ENCODE measurements at regions not wholly inside any gene's neighbourhood (a gene's known extent, or its start where the extent isn't known, plus 50 kb on each side); places are given as distances from the start of the nearest gene placed in this dataset.

DNA sequence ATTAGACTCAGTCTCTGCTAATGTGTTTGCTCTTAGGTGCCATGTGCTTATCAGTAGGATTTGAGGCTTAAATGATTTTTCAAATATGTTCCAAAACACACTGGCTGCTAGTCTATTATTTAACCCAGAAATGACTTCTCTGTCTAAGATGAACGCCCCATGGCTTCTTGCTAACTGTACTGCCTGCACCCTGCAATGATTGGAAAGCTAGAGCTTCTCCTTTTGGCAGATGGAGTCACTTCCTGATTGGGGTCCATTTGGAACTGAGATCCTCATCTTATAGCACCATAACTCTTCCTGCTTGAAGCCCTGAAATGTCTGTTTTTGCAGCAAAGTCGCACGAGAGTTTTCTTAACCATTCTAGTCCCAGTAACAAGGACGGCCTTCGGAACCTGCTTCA is 186.5 kb upstream of the ADO start:
- H3K27me3 ChIP-seq (ENCODE audit: control insufficient read depth, insufficient read depth, low read length), result no peaks in the 10 kb centered on the region
- H3K4me3 ChIP-seq (ENCODE audit: low read length), result no peak overlapping the region
- Mint-ChIP-seq H3K9me3 (no peaks in the 10 kb centered on the region), H3K4me1 (peaks cover 36 to 53% of the 10 kb centered on the region in 2 donors), H3K27ac (no peak overlapping the region), H3K27me3 (ENCODE audit: low read depth in 2 of 2) (peaks cover 0 to 2% of the 10 kb centered on the region in 2 donors), H3K4me3 (no peak overlapping the region), H3K36me3 (no peaks in the 10 kb centered on the region)
- ATAC-seq (no peak), DNase-seq (no peak)
- peaks cover 38% of the 10 kb centered on the region for H3K4me1 ChIP-seq (ENCODE audit: control insufficient read depth, insufficient read depth, low read length)
- H3K36me3 ChIP-seq (ENCODE audit: control insufficient read depth, insufficient read depth, low read length), result no peaks in the 10 kb centered on the region
- H3K27ac ChIP-seq (ENCODE audit: low read length), result no peak overlapping the region
- TF ChIP-seq, protein P1, sequence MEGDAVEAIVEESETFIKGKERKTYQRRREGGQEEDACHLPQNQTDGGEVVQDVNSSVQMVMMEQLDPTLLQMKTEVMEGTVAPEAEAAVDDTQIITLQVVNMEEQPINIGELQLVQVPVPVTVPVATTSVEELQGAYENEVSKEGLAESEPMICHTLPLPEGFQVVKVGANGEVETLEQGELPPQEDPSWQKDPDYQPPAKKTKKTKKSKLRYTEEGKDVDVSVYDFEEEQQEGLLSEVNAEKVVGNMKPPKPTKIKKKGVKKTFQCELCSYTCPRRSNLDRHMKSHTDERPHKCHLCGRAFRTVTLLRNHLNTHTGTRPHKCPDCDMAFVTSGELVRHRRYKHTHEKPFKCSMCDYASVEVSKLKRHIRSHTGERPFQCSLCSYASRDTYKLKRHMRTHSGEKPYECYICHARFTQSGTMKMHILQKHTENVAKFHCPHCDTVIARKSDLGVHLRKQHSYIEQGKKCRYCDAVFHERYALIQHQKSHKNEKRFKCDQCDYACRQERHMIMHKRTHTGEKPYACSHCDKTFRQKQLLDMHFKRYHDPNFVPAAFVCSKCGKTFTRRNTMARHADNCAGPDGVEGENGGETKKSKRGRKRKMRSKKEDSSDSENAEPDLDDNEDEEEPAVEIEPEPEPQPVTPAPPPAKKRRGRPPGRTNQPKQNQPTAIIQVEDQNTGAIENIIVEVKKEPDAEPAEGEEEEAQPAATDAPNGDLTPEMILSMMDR (IDR thresholded peaks at IDR 0.05), result no peak
- 84% methylated on average over 5 of the region's 5 CpGs for WGBS (ENCODE audit: insufficient coverage)
- intact Hi-C loops (cut with micrococcal nuclease), result no loop called here
- no peaks in the 10 kb centered on the region for H3K9me3 ChIP-seq (ENCODE audit: control insufficient read depth, insufficient read depth, low read length)

DNA sequence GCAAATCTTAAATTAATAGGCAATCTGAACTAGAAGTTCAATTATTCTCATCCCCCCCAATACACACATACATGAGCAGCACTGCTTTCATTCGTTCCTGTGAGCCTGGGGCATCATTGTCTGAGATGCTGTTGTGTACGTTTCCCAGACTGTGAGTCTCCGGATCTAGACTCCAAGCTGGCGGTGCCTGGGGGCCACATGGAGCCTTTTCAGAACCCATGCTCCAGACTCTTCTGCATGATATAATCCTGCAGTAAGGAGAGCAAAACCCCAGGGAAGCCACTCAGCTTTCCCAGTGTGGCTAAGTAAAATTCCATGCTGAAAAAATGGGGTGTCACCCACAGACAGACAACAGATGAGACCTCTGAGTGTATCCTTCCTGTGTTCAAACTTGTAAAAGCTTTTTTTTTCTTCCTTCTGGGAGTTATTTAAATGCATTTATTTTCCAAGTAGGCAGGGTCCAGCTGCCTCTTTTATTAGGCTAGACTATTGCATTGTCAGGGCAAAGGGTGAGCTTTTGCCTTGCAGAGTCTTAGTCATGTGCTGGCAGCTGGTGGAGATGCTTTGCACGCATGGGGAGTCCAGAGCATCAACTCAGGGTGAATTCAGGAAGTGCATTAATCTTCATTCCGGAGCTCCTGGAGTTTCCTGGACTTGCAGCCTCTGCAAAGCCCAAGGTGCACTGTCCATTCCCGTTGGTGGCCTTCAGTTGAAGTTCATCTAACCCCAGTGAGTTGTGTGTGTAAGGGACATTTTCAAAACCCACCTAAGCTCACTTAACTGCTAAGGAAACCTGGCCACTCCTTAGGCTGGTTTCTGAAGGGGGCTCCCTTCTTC is 185.7 kb upstream of the ADO start:
- Mint-ChIP-seq H3K9me3 (no peaks in the 10 kb centered on the region), H3K27ac (peak overlapping the region in 1 of 2 donors; percentile 58), H3K36me3 (no peaks in the 10 kb centered on the region), H3K4me3 (no peak overlapping the region), H3K4me1 (peaks cover 36 to 53% of the 10 kb centered on the region in 2 donors), H3K27me3 (ENCODE audit: low read depth in 2 of 2) (peaks cover 0 to 2% of the 10 kb centered on the region in 2 donors)
- intact Hi-C loops (cut with micrococcal nuclease), result no loop called here
- H3K4me3 ChIP-seq (ENCODE audit: low read length), result no peak overlapping the region
- peak overlapping the region; percentile 24 for H3K27ac ChIP-seq (ENCODE audit: low read length)
- no peaks in the 10 kb centered on the region for H3K27me3 ChIP-seq (ENCODE audit: control insufficient read depth, insufficient read depth, low read length)
- no peaks in the 10 kb centered on the region for H3K36me3 ChIP-seq (ENCODE audit: control insufficient read depth, insufficient read depth, low read length)
- peaks cover 38% of the 10 kb centered on the region for H3K4me1 ChIP-seq (ENCODE audit: control insufficient read depth, insufficient read depth, low read length)
- WGBS (ENCODE audit: insufficient coverage), result 71% methylated on average over 6 of the region's 7 CpGs
- TF ChIP-seq, protein P1 (IDR thresholded peaks at IDR 0.05), result no peak
- H3K9me3 ChIP-seq (ENCODE audit: control insufficient read depth, insufficient read depth, low read length), result no peaks in the 10 kb centered on the region
- DNase-seq (no peak), ATAC-seq (no peak)

DNA sequence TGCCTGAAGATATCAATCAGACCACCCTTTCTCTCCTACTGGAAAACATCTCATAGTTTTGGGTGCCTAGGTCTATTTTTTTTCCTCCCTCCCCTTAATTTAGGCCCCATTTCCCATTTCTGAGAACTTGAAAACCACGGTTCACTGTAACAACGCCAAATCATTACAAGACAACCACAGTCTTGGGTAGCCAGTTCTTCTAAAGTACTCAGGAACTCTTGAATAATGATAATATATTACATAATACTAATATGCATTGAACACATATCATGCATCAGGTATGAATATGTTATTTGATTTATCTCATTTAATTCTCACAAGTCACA is 185.1 kb upstream of the ADO start:
- peak overlapping the region; percentile 58 to 79 for H3K27ac Mint-ChIP-seq
- peaks cover 0 to 2% of the 10 kb centered on the region in 2 donors for H3K27me3 Mint-ChIP-seq (ENCODE audit: low read depth in 2 of 2)
- intact Hi-C loops (cut with micrococcal nuclease), result no loop called here
- peaks cover 32 to 48% of the 10 kb centered on the region in 2 donors for H3K4me1 Mint-ChIP-seq
- Histone ChIP-seq H3K4me3 (ENCODE audit: low read length) (no peak overlapping the region), H3K9me3 (ENCODE audit: control insufficient read depth, insufficient read depth, low read length) (no peaks in the 10 kb centered on the region), H3K27ac (ENCODE audit: low read length) (peak overlapping the region; percentile 24), H3K27me3 (ENCODE audit: control insufficient read depth, insufficient read depth, low read length) (no peaks in the 10 kb centered on the region), H3K36me3 (ENCODE audit: control insufficient read depth, insufficient read depth, low read length) (no peaks in the 10 kb centered on the region), H3K4me1 (ENCODE audit: control insufficient read depth, insufficient read depth, low read length) (peaks cover 37% of the 10 kb centered on the region)
- TF ChIP-seq, protein P1 (IDR thresholded peaks at IDR 0.05), result no peak
- no peak overlapping the region for H3K4me3 Mint-ChIP-seq
- no peaks in the 10 kb centered on the region for H3K36me3 Mint-ChIP-seq
- DNase-seq, result no peak
- WGBS (ENCODE audit: insufficient coverage), result 0% methylated on average over 1 of the region's 2 CpGs
- ATAC-seq, result no peak
- H3K9me3 Mint-ChIP-seq, result no peaks in the 10 kb centered on the region

Data from natural killer cell (primary cell).